HG03571 (cell line): ENCODE measurements at regions not wholly inside any gene's neighbourhood (a gene's known extent, or its start where the extent isn't known, plus 50 kb on each side); places are given as distances from the start of the nearest gene placed in this dataset.

ENCODE experiments used
- ATAC-seq: cut with Tn5 transposase; IDR thresholded peaks from one replicate; pipeline ENCODE4 v1.9.1; 2021; ENCODE audit not compliant: unreplicated experiment

- no peak for ATAC-seq
Measured at GRCh38 chr2:145086910-145087309, 567.0 kb upstream of the ZEB2 start.

- ATAC-seq = no peak
Measured at GRCh38 chr2:145085612-145086011, 565.7 kb upstream of the ZEB2 start.

- ATAC-seq = no peak
Measured at GRCh38 chr2:145080426-145080825, 560.5 kb upstream of the ZEB2 start.

- no peak for ATAC-seq
Measured at GRCh38 chr2:145079641-145080040, 559.7 kb upstream of the ZEB2 start.

GRCh38 chr2:145078923-145079322 lies 559.0 kb upstream of the ZEB2 start:
- no peak for ATAC-seq

- no peak for ATAC-seq
Measured at GRCh38 chr2:145076085-145076484, 556.2 kb upstream of the ZEB2 start.

GRCh38 chr2:145075454-145076062 lies 555.6 kb upstream of the ZEB2 start:
- ATAC-seq = no peak

GRCh38 chr2:145070703-145071102 lies 550.8 kb upstream of the ZEB2 start:
- no peak for ATAC-seq

GRCh38 chr2:145068509-145068908 lies 548.6 kb upstream of the ZEB2 start:
- no peak for ATAC-seq

- no peak for ATAC-seq
Measured at GRCh38 chr2:145067549-145068030, 547.7 kb upstream of the ZEB2 start.

- no peak for ATAC-seq
Measured at GRCh38 chr2:145066856-145067548, 547.1 kb upstream of the ZEB2 start.

GRCh38 chr2:145066151-145066661 lies 546.3 kb upstream of the ZEB2 start:
- ATAC-seq = no peak

- no peak for ATAC-seq
Measured at GRCh38 chr2:145065342-145065741, 545.4 kb upstream of the ZEB2 start.

GRCh38 chr2:145064511-145064910 lies 544.6 kb upstream of the ZEB2 start:
- no peak for ATAC-seq

- ATAC-seq = no peak
Measured at GRCh38 chr2:145060876-145061275, 541.0 kb upstream of the ZEB2 start.

GRCh38 chr2:145059914-145060313 lies 540.0 kb upstream of the ZEB2 start:
- no peak for ATAC-seq

GRCh38 chr2:145059343-145059742 lies 539.4 kb upstream of the ZEB2 start:
- ATAC-seq = no peak

GRCh38 chr2:145058457-145058856 lies 538.5 kb upstream of the ZEB2 start:
- no peak for ATAC-seq

- no peak for ATAC-seq
Measured at GRCh38 chr2:145055651-145056050, 535.7 kb upstream of the ZEB2 start.

GRCh38 chr2:145050134-145050533 lies 530.2 kb upstream of the ZEB2 start:
- no peak for ATAC-seq

GRCh38 chr2:145049475-145049874 lies 529.6 kb upstream of the ZEB2 start:
- no peak for ATAC-seq

- no peak for ATAC-seq
Measured at GRCh38 chr2:145047554-145047953, 527.6 kb upstream of the ZEB2 start.

GRCh38 chr2:145044491-145044890 lies 524.6 kb upstream of the ZEB2 start:
- ATAC-seq = no peak
